Fibroblast of skin of right quadriceps (primary cell): ENCODE measurements at regions not wholly inside any gene's neighbourhood (a gene's known extent, or its start where the extent isn't known, plus 50 kb on each side); places are given as distances from the start of the nearest gene placed in this dataset.
A peak's percentile ranks its signal among the peaks of the same experiment; 100 is the strongest.
"Not testable (repeated sequence)": the region's sequence is repeated elsewhere in the genome, so short reads cannot be mapped to it uniquely, and the experiment has no call there.

Experiments used
- DNase-seq: peaks from one replicate; pipeline ENCODE4 v3.0.0-alpha.2; 2013

DNA sequence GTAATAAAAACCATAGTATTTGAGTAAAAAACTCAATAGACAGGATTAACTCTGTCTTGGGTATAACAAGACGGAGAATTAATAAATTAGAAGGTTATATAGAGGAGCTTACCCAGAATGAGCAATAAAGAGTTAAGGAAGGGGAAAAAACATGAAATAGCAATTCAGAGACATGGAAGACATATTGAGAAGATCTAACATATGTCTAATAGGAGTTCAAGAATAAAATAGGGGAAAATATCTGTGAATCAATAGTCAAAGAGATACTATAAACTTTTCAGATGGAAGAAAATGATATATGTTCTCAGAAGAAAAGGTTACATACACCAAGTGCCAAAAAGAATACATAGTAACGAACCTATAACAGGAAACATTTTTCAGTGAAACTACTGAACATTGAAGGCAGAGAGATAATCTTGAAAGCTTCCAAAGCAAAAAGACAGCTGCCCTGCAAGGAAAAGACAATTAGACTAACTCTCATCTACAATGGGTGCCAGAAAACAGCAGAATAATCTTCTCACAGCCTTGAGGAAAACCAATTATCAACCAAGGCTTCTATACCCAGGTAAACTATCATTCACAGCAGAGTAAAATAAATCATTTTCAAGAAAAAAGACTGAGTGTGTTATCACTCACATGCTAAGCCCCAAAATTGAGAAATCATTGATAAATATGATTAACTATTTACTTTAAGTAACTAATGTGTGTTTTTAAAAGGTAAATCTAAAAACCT is 106.0 kb downstream of the ENC1 start:
- DNase-seq: no peak

DNA sequence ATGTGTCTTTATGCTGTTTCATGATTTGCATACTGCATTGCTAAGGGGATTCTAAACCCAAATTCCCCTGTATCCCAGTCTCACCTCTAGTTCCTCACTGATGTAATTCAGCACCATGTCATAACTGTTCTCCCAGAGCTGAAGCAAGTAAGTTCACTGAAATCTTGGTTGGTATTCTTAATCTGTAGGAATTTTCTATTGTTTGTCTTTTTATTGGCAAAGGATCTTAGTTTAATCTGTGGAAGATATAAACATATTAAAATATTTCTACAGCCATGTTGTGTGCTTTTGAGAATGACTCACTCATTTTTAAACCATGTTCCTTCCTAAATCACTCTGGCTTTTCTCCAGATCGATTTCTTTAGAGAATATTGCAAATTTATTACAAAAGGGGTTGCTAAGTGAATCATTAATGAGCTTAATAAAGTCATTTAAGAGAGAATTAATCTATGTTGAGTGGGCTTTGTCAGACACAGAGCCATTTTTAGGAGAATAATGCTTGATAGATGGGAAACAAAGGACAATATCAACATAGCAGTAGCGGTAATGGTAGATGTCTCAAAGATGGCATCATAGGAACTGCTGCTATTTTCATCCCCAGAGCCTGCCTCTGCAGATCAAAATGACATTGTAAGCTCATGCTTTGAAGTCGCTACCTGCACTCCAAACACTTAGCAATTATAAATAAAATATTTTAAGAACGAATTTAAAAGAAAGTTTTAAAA is 110.0 kb downstream of the ENC1 start:
- peak; percentile 30 for DNase-seq

DNA sequence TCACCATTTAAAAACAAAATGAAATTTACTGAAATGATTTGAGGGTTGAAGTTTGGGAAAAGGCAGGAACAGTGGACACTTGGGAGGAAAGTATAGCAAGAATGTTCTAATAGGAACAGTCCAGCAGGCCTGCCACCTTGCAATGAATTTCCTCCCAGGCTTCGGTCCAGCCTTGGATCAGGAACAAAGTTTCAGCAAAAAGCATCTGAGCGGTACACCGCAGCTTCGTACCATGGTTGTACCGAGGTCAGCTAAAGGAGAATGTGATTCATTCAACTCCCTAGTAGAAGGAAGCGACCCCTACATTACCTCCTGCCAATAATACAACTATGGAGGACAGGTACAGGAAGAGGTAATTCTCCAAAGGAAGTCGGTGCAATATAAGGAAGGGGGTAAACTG is 111.4 kb downstream of the ENC1 start:
- no peak for DNase-seq

DNA sequence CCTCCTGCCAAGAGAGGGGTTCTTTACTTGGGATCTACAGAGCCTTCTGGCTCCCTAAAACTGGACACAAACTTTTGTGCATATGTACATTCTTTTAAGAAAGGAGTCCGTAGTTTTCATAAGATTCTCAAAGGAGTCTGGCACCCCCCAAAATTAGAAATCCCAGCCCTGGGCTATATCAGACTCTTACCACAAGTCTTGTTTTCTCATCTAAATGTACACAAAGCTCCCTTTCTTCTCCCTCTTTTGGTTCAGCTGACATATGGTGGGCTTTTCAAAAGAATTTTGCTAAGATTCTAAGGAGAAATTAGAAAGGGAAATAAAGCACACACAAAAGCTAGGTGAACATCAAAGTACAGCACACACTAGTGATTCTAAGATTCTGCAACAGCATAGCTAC is 114.4 kb downstream of the ENC1 start:
- DNase-seq: no peak

DNA sequence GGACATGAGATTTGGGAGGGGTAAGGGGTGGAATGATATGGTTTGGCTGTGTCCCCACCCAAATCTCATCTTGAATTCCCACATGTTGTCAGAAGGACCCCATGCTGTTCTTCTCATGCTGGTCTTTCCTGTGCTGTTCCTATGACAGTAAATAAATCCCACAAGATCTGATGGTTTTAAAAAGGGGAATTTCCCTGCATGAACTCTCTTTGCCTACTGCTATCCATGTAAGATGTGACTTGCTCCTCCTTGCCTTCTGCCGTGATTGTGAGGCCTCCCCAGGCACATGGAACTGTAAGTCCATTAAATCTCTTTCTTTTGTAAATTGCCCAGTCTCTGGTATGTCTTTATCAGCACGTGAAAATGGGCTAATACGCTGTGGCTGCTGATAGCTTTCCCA is 115.8 kb downstream of the ENC1 start:
- not testable (repeated sequence) for DNase-seq

DNA sequence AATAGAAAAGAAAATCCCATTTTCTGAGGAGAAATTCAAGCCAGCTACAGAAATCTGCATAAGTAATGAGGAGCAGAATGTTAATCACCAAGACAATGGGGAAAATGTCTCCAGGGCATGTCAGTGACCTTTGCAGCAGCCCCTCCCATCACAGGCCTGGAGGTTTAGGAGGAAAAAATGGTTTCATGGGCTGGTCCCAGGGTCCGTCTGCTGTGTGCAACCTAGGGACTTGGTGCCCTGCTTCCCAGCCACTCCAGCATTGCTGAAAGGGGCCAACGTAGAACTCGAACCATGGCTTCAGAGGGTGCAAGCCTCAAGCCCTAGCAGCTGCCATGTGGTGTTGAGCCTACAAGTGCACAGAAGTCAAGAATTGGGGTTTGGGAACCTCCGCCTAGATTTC is 116.8 kb downstream of the ENC1 start:
- DNase-seq: not testable (repeated sequence)

DNA sequence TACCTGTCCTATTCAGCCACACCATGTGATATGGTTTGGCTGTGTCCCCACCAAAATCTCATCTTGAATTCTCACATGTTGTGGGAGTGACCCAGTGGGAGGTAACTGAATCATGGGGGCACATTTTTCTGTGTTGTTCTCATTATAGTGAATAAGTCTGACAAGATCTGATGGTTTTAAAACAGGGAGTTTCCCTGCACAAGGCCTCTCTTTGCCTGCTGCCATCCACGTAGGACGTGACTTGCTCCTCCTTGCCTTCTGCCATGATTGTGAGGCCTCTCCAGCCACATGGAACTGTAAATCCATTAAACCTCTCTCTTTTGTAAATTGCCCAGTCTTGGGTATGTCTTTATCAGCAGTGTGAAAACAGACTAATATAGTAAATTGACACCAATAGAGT is 117.7 kb downstream of the ENC1 start:
- DNase-seq: not testable (repeated sequence)

DNA sequence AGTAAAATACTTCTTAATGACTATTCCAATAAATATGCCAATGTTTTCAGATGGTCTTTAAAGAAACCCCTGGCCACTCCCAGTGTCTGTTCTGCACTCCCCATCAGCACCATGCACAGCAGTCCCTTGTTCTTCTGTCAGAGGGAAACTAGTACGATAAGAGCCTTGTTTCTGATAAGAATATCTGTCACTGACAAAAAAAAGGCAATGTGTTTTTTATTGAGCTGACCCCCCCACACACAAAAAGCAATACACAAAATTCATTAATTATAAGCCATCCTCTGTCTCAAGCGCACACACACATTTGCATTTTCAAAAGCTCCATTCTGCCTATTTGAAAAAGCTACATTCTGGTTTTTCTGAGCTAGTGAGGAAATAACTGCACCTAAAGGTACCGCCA is 119.1 kb downstream of the ENC1 start:
- DNase-seq: no peak

DNA sequence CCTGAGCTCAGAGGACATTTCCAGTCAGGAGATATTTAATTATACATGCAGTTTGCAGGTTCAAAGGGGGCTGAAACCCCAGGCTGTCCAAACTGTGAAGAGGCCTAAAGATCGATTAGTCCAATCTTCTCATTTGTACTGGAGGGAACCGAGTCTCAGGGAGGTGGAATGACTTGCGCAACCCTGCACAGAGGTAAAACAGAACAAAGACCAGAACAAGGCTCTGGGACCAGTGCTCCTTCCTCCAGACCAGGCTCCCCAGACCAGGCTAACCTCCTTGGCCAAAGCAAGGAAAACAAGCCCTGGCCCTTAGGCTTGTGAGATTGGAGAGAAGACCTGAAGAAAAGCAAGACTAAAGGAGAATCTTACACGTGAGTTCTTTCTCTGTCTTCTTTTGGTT is 120.8 kb downstream of the ENC1 start:
- no peak for DNase-seq

DNA sequence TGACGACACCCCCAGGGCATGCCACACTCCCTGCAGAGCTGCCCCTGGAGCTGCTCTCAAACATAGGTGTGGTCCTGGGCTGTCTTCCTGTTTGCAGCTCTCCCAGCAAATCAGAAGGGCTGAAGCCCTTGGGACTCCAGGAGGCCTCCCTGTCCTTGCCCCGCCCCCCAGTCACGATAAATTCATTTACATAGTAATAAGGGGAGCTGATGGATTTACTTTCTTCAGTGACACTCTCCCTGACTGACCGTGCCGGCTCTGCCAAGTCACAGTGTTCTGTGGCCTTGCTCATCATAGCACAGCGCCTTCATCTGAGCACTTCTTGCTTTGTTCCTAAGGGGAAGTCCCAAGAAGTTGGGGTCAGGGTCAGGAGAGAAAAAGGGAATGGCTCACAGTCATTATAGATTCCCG is 121.4 kb downstream of the ENC1 start:
- no peak for DNase-seq

DNA sequence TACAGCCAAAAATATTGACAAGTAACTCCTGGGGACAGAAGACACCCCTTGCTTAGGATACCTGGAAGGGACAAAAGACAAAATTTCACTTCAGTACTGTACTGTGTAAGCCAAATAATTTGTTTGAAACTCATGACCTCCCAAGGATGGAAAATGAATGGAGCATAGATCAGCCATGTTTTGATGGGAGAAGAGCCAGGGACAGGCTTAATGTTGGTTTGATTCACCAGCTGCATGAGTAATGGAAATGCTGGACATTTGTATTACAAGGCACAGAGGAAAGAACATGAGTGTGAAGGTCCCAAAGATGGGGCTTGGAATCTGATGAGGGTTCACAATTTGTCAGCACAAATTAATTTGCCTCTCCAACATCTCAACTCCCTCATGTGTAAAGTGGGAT is 122.8 kb downstream of the ENC1 start:
- peak; percentile 73 for DNase-seq

DNA sequence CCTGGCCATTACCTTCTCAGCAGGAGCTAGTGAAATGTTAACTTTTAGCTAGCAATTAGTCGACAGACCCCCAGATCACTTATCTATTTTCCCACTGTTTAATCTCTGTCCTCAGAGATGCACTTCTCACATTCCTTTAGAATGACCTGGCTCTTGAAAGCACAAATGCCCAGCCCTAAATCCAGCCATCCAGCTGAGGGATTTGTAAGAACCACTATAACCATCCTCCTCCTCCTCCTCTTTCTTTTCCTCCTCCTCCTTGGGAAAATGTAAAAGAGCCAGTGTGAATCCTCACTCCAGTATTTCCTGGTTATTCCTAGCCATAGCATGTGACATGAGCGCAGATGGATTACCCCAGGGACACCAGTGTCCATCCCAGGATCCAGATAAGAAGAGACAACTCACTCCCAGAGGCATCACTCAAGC is 124.3 kb downstream of the ENC1 start:
- peak; percentile 55 for DNase-seq

DNA sequence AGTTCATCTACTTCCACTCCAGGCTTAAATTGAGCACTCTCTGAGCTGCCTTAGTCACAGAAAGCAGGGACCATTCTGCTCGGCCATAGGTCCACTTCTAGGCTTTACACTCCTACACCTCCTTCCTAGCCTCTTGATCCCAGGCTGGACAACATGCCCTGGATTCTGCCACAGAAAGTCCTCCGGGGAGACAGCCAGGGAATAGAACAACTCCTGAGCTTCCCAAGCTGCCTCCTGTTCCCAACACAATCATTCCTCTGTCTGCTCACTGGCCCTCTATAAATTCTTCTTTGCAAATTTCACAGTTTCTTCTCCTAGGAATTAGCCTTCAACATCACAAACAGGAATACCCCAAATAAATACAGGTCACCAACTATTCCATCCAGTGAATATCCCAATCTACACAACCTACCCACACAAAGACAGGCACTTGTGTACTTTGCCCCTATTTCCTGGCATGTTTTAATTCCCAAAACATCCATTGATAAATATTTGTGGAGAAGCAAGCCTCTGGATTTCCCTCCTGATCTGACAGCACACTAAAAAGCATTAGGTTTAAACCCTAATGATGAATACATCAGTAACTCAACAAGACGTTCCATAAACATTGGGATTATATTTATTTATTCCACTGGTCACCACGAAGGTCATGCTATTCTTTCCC is 125.5 kb downstream of the ENC1 start:
- DNase-seq: no peak

DNA sequence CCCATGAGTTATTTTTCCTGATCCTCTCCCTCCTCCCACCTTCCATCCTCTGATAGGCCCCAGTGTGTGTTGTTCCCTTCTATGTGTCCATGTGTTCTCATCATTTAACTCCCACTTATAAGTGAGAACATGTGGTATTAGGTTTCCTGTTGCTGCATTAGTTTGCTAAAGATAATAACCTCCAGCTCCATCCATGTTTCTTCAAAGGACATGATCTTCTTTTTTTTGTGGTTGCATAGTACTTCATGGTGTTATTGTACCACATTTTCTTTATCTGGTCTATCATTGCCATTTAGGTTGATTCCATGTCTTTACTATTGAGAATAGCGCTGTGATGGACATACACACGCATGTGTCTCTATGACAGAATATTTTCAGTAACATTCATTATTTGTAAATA is 128.8 kb downstream of the ENC1 start:
- DNase-seq: not testable (repeated sequence)

DNA sequence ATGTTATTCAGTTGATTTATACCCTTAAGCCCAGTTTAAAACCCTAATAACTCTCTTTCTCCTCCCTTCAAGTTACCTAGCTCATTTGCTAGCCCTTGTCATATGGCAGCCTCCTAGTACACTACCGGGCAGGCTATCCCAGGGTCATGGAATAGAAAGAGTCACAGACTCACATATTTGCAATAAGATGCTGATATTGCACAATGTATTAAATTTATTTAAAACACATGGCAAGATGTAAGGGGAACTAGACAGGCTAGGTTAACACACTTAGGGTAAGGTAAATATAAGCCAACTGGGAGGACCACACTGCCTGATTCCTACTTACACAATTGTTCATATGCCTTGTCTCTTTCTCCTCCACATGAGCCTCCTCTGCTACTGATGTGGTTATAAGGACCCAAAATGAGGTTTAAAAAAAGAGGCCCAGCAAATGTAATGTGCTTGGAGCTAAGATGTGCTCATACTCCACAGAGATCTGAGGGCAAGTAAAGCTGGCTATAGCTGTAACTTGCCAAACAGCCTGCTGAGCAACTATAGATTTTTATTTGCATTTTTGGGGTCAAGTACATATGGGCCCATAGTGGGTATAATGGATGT is 130.0 kb downstream of the ENC1 start:
- DNase-seq: peak; percentile 32

DNA sequence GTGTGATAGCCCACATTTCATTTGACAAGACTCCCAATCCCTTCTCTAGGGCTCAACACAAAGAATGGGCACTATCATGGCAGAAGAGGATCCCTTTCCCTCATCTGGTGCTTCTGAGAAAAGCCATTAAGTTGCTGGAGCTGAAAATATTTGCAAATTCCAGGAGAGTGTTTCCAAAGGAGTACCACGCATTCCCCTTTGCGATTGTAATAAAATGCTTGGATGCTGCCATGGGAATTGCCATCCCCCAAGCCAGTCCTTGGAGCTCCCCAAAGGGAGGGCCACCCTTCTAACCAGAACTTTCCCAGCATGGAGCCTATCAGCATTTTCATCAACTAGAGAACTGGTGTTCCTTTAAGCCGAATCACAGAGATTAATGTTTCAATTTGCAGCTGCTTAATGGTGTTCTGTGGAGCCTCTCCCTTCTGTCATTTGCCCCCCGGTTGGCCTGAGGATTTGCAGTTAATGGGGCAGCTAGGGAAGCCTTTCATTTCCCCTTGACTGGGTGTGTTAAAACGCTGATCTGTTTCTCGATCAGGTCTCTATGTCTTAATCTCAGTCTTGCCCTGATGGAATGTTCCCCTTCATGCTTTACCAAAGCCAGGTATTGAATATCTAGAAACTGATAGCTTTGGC is 133.0 kb downstream of the ENC1 start:
- DNase-seq: no peak

DNA sequence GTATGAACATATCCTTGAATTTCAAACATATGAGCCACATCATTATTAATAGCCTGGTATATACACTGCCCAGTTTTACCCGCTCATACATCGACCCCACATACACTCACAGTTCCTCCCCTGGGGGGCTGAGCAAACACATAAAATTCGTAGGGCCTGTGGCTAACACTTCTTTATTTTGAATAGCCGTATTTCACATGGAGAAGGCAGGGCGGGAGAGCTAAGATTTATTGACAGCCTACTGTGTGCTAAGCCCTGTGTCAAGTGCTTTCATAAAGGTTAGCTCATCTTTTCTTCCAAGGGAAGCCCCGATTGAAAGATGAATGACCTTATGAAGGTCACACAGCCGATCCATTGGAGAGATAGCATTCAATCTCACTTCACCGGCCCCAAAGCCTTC is 134.4 kb downstream of the ENC1 start:
- peak; percentile 12 for DNase-seq

DNA sequence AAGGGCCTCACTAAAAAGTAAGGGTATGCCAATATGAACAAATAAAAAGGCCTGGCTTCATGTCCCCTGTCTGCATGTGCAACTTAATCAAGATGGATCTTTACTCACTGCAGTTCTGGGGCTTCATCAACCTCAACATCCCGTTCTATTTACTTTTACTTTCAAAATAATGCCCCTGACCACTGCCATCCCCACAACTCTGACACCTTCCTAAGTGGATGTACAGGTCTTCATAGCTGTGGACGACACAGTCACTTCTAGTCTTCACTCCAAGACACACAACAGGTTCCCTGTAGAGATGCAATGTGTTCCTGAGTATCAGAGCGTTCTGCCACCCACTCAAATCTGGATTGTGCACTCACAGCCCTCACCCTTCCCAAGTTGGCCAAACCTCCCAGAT is 136.1 kb downstream of the ENC1 start:
- DNase-seq: no peak

DNA sequence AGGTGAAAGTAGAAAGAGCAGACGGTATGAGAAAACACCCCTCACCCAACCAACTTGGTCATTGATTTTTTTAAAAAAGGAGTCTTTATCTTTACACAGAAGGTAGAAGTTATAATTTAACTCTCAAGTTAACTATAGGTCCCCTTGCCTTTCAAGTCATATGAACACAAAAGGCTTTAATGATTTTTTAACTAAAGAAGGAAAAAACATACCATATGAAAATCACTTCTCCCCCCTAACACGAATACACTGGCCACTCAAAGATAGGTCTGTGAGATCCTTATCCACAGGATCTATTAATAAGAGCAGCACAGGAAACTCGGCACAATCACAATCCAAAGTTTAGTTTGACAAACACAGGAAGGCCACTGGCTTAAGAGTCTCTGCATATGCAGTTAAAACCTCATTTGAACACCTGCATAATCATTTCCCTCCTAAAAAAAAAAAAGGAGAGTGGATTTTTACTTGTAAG is 138.0 kb downstream of the ENC1 start:
- DNase-seq: no peak

DNA sequence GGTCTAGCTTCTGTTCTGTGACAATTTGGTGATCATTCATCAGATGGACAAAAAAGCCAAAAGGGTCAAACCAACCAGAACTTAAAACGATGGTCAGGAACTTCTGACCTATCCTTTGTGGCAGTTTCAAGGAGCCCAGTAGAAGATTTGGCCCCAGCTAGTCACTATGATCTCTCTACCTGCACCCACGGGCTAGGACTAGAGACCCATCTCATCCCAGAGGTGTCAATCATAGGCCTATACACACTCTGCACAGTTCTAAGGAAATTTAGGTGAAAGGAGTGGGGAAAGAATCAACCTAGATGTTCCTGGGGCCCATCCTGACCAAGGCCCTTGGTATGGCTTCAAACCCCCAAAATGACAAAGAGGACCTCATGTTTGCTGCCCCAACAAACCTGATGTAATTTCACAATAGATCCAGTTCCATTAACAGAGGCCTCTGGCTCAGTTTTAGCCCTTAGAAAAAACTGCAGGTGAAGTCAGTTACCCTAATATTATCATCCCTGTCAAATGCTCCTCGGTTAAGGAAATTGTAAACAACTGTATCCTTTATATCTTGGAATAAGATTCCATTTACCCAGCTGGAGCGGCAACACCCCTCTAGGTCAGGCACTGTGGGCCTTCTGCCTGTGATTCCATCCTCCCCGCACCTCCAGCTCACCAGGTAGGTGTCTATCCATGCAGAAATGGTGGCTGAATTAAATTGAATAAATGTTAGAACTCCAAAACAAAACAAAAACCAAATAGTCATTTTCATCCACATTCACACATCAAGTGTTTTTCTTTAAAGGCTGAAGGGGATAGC is 138.7 kb downstream of the ENC1 start:
- DNase-seq: no peak

DNA sequence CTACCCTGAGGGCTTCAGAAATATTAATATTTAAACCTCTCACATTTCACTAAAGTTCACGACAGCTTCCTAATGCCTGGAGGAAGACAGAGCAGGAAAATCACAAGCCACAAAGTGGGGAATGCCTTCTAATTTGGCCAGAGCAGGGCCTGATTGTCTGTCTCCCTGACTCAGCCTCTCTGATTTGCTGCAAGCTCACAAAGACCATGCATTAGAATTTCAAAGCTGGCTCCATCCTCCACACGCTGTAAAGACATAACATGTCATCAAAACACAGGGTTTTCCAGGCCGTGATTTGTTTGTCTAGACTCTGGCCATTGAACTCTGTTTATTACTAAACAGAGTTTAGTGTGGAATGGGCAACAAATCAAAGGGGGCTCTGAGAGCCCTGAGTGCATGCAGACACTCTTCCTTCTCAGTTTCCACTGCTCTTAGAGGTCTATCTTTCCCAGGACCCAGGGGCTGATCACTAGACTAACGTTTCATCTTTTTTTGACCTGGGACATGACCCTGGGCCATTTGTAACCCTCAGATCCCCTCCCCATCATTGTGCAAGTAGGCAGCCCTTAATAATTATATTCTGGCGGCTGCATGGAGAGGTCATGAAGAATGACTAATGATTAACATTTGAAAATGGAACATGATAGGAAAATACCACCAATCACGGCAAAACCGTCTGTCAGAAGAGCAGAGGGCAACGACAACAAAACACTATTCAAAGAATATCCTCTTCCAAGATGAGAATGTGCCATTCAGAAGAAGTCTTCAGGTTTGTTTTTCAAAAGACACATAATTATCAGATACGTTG is 140.2 kb downstream of the ENC1 start:
- DNase-seq: no peak
